HEK293T (cell line): ENCODE measurements at regions not wholly inside any gene's neighbourhood (a gene's known extent, or its start where the extent isn't known, plus 50 kb on each side); places are given as distances from the start of the nearest gene placed in this dataset.

Experiments
- ELF4 ChIP-seq: fragments of 450-650 bp; IDR thresholded peaks from 2 replicates; pipeline ENCODE4 v1.6.1; 2017; ENCODE audit warnings: antibody characterized with exemption
- FOXM1 ChIP-seq: fragments of 450-650 bp; IDR thresholded peaks from 2 replicates; pipeline ENCODE4 v1.6.1; 2017; ENCODE audit warnings: mild to moderate bottlenecking, borderline replicate concordance
- L3MBTL2 ChIP-seq: fragments of 450-650 bp; conservative IDR thresholded peaks from 2 replicates; pipeline ENCODE4 v1.6.1; 2016; ENCODE audit warnings: mild to moderate bottlenecking
- NFRKB ChIP-seq: fragments of 450-650 bp; IDR thresholded peaks from 2 replicates; pipeline ENCODE4 v1.6.1; 2016; ENCODE audit warnings: mild to moderate bottlenecking, moderate library complexity
- ZNF384 ChIP-seq: fragments of 450-650 bp; IDR thresholded peaks from 2 replicates; pipeline ENCODE4 v1.6.1; 2016

DNA sequence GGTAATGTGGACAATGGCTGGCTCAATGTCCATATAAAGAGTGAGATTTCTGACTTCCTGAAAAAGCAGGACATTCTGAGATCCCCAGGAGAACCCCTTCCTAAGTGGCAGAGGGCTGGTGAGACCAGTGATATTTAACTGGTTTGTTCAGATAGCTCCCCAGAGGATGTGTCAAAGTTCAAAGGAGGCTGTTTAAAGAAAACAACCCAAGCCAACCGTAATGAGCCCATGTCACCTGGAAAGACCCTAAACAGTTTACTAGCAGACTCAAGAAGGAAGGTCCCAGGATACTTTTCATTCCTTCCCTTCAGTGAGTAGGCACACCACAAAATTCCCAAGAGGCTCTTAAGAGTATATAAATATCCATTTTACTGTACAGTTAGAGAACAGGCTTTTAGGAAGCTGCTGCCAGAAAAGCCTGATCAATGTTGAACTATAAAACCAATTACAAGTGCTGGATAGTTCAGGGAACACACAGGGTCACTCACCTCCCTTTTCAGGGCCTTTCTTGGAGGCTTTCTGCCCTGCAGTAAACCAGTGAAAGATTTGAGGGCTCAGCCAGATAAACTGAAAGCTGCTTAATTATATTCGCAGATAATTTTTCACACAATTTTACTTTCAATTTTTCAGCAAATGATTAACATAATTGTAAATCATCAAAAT lies 293.5 kb downstream of the ASXL3 start:
- TF ChIP-seq ELF4: no peak
- TF ChIP-seq ZNF384: no peak
- no peak for TF ChIP-seq L3MBTL2
- TF ChIP-seq NFRKB: no peak
- TF ChIP-seq FOXM1: no peak
